ENCODE measurements at regions not wholly inside any gene's neighbourhood (a gene's known extent, or its start where the extent isn't known, plus 50 kb on each side); places are given as distances from the start of the nearest gene placed in this dataset.
"Not testable (repeated sequence)": the region's sequence is repeated elsewhere in the genome, so short reads cannot be mapped to it uniquely, and the experiment has no call there.

GRCh38 chr12:107144441-107144840, 51.1 kb upstream of the CRY1 start:
- no peak for DNase-seq

- no peak for DNase-seq
These were observed 51.6 kb upstream of the CRY1 start for GRCh38 chr12:107144990-107145389.

- no peak for DNase-seq
These were observed 52.0 kb upstream of the CRY1 start for GRCh38 chr12:107145397-107145796.

GRCh38 chr12:107148107-107148506, 54.8 kb upstream of the CRY1 start:
- no peak for DNase-seq

- no peak for DNase-seq
These were observed 59.0 kb upstream of the CRY1 start for GRCh38 chr12:107152315-107152714.

- DNase-seq: no peak
These were observed 66.1 kb upstream of the CRY1 start for GRCh38 chr12:107159384-107159900.

GRCh38 chr12:107163413-107163812, 70.1 kb upstream of the CRY1 start:
- DNase-seq: no peak

- DNase-seq: no peak
These were observed 71.0 kb upstream of the CRY1 start for GRCh38 chr12:107164392-107164791.

DNA sequence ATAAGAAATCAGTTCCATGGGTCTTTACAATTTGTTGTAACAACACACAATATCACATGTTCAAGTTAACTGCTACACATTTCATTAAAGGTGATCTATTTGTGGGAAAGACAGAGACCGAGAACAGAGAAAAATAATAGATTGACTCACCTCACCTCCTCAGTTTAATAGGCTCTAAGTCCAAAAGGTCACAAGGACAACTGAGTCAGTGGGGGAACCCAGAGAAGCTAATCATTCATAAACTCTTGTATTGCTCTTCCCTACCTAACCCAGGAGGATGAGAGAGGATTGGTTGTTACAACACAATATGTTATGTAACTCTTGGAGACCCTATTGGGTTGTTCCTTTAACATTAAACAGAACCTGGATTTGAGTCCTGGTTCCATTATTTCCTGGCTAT, 72.2 kb upstream of the CRY1 start:
- no peak for DNase-seq

DNA sequence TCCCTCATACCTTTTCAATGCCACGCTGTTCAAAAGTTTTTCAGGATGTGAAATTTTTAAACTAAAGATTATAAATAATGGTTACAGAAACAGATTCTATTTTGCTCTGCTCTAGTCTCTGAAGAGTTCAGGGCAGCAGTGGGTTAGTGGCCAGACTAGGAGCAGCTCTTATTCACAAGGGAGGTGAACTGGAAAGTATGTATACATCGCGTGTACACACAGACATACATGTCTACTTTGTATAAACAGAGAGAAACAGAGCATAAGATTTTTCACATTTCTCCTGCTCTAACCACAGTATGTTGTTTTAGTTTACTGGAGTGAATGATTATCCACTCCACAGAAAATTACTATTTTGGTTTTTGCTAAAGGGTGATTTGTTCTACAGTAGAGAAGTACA, 74.4 kb upstream of the CRY1 start:
- DNase-seq: no peak

DNA sequence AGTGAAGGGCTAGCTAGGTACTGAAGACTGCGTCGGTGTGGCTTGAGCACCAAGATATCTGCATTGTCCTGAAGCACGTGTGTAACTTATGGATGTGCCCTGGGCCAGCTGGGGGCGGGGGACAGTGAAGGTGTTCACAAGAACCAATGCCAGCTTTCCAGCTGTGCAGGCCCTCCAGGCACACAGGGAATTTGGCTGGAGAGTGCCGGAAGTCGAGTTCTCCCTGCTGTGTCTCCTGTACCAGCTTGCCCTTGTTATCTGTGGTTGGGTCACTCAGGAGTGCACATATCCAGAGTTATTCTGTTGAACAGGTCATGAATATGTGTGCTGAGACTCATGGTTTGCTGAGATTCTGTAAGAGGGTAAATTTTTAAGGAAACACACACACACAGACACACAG, 75.9 kb upstream of the CRY1 start:
- no peak for DNase-seq

DNA sequence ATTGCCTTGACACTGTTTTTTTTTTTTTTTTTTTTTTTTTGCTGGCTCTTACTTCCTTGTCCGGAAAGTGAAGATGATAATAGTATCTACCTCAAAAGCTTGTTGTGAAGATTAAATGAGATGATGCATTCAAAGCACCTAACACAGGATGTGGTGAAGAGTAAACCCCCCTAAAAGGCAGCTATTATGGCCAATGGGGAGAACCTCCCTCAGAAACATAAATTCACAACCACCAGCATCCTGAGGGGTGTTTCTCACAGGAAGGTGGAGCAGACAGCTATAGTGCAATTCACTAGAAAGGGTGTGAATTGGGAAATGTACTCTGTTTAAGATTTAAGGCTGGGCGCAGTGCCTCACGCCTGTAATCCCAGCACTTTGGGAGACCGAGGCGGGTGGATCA, 85.4 kb upstream of the CRY1 start:
- DNase-seq: no peak

DNA sequence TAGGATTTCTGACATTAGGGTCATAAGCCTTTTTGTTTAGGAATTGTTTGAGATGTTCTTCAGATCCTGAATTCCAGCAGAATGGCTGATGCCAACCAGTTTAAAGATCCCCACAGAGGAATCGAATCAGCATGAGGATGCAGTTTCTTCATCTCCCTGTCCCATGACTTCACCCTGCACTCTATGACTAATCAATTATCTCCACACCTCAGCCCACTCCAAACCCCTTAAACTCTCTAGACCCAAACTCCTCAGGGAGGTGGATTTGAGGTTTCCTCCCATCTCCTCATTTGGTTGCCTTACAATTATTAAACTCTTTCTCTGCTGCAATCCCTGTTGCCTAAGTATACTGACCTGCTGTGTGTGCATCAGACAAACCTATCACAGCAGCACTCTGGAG, 86.5 kb upstream of the CRY1 start:
- no peak for DNase-seq

DNA sequence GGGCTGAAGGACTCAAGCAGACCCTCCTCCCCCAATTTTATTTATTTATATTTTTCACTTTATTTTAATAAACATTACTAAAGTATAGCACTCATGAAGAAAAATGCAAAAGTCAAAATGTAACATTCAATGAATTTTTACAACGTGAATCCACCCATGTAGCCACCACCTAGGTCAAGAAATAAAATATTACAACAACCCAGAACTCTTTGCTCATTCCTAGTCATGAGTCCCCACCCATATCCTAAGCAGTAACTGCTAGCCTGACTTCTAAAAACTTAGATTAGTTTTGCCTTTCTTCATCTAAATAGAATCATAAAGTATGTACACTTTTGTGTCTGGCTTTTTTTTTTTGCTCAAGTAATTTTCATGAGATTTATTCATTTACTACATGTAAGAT, 86.9 kb upstream of the CRY1 start:
- DNase-seq: no peak

GRCh38 chr12:107184359-107184930, 91.1 kb upstream of the CRY1 start:
- no peak for DNase-seq

GRCh38 chr12:107196681-107197080, 103.3 kb upstream of the CRY1 start:
- no peak for DNase-seq

DNA sequence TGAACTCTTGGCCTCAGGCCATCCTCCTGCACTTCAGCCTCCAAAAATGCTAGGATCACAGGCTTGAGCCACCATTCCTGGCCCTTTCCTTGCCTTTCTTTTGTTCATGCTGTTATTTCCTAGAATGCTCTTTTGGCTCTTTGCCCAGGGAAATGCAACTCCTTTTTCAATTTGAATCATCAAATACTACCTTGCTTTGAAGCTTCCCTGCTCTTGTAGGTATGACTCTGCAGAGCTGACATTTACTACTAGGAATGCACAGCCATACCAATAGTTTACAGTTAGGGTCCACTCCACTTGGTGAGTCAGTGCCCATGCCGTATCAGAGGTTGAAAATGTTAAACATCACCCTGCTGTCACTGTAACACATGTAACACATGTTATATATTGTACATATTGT, 107.0 kb upstream of the CRY1 start:
- no peak for DNase-seq

- DNase-seq: no peak
These were observed 114.7 kb upstream of the CRY1 start for GRCh38 chr12:107207931-107208525.

GRCh38 chr12:107209700-107210099, 116.4 kb upstream of the CRY1 start:
- DNase-seq: not testable (repeated sequence)

GRCh38 chr12:107214373-107214773, 121.0 kb upstream of the CRY1 start:
- not testable (repeated sequence) for DNase-seq

GRCh38 chr12:107216411-107216810, 123.1 kb upstream of the CRY1 start:
- DNase-seq: not testable (repeated sequence)

DNA sequence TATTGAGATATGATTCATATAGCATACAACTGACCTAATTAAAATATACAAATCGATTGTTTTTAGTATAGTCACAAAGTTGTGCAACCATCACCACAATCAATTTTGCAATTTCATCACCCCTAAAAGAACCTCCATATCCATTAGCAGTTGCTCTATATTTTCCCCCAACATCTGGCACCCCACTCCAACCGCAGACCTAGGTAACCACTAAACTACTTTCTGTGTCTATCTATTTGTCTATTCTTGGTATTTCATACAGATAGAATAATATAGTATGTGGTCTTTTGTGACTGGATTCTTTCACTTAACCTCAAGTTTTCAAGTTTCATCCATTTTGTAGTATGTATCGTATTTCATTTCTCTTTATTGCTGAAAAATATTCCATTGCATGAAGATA, 126.0 kb upstream of the CRY1 start:
- no peak for DNase-seq

DNA sequence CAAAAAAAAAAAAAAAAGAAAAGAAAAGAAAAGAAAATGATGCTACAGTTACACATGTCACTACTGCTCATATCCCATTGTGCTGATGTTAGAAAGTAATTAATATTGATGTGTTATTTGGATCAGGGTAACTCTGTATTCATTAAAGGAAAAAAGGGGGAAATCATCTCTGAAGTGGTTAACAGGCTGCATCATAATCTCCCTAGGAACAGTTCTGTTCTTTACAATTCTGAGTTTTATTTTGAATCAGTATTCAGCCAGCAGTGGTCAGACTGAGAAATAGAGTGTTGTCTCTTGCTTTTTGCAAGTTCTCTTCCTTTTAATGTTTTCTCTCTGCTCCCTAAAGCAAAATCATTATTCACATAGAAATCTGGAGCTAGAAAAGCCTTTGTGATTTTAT, 128.6 kb upstream of the CRY1 start:
- no peak for DNase-seq

GRCh38 chr12:107223821-107224220, 130.5 kb upstream of the CRY1 start:
- DNase-seq: no peak

- no peak for DNase-seq
These were observed 132.3 kb upstream of the CRY1 start for GRCh38 chr12:107225635-107226034.
